Ascending aorta (tissue), 2 donors: ENCODE measurements at regions not wholly inside any gene's neighbourhood (a gene's known extent, or its start where the extent isn't known, plus 50 kb on each side); places are given as distances from the start of the nearest gene placed in this dataset.

Source experiments
- DNase-seq, 2 donors: peaks; one replicate each; pipeline ENCODE4 v3.0.0-alpha.2; 2019; ENCODE audit warnings: low spot score in 2 of 2
- H3K27ac ChIP-seq, 2 donors: fragments of 200-600 bp; sonication (generic); one replicate each; pipeline ENCODE4 v1.5.1; 2016 to 2017; ENCODE audit warnings: mild to moderate bottlenecking in 1 of 2
- H3K27me3 ChIP-seq: fragments of 200-600 bp; sonication (generic); one replicate; pipeline ENCODE4 v1.5.1; 2017
- H3K36me3 ChIP-seq, 2 donors: fragments of 200-600 bp; sonication (generic); one replicate each; pipeline ENCODE4 v1.5.1; 2016
- H3K4me1 ChIP-seq, 2 donors: fragments of 200-600 bp; sonication (generic); one replicate each; pipeline ENCODE4 v1.5.1; 2016 to 2017; ENCODE audit warnings: mild to moderate bottlenecking in 1 of 2
- H3K4me3 ChIP-seq, 2 donors: fragments of 200-600 bp; sonication (generic); one replicate each; pipeline ENCODE4 v1.5.1; 2016 to 2017; ENCODE audit warnings: mild to moderate bottlenecking in 1 of 2
- H3K9me3 ChIP-seq, 2 donors: fragments of 200-600 bp; sonication (generic); one replicate each; pipeline ENCODE4 v1.5.1; 2016
- CTCF ChIP-seq, 3 experiments: fragments of 200-600 bp in 2 of 3; fragments of 450-650 bp in 1 of 3; sonication (generic) in 2 of 3; IDR thresholded peaks; one replicate each; pipeline ENCODE4 v1.5.1; 2016 to 2019; ENCODE audit warnings: antibody characterized with exemption in 3 of 3, mild to moderate bottlenecking in 1 of 3, moderate library complexity in 1 of 3
- intact Hi-C: fragments of 100-400 bp; cut with DNase I; formaldehyde crosslinking; loops from one replicate; pipeline ENCODE4 v1.15.1; 2023

- H3K27ac ChIP-seq: no peak overlapping the region
- no peaks in the 10 kb centered on the region for H3K9me3 ChIP-seq
- H3K4me3 ChIP-seq: no peak overlapping the region
- H3K27me3 ChIP-seq: no peaks in the 10 kb centered on the region
- H3K4me1 ChIP-seq: no peaks in the 10 kb centered on the region
- intact Hi-C loops: no loop called here
- no peaks in the 10 kb centered on the region for H3K36me3 ChIP-seq
- no peak for TF ChIP-seq CTCF (IDR thresholded peaks at IDR 0.05)
- DNase-seq: no peak
These were observed 177.6 kb upstream of the EDNRB start for GRCh38 chr13:78096221-78096620.

GRCh38 chr13:78087966-78088678, 169.5 kb upstream of the EDNRB start:
- DNase-seq: no peak
- Histone ChIP-seq H3K36me3 (no peaks in the 10 kb centered on the region), H3K4me3 (no peak overlapping the region), H3K27me3 (no peaks in the 10 kb centered on the region), H3K9me3 (no peaks in the 10 kb centered on the region), H3K4me1 (no peaks in the 10 kb centered on the region), H3K27ac (no peak overlapping the region)
- no peak for TF ChIP-seq CTCF (IDR thresholded peaks at IDR 0.05)
- intact Hi-C loops: no loop called here

- no peak for DNase-seq
- no peaks in the 10 kb centered on the region for H3K36me3 ChIP-seq
- H3K4me1 ChIP-seq: no peaks in the 10 kb centered on the region
- intact Hi-C loops: no loop called here
- TF ChIP-seq CTCF (IDR thresholded peaks at IDR 0.05): no peak
- no peaks in the 10 kb centered on the region for H3K27me3 ChIP-seq
- H3K4me3 ChIP-seq: no peak overlapping the region
- no peak overlapping the region for H3K27ac ChIP-seq
- H3K9me3 ChIP-seq: peaks cover 0 to 3% of the 10 kb centered on the region in 2 donors
These were observed 167.0 kb upstream of the EDNRB start for GRCh38 chr13:78085434-78086225.

GRCh38 chr13:78084401-78084800, 165.8 kb upstream of the EDNRB start:
- intact Hi-C loops: no loop called here
- H3K36me3 ChIP-seq: no peaks in the 10 kb centered on the region

GRCh38 chr13:78078168-78078567, 159.5 kb upstream of the EDNRB start:
- Histone ChIP-seq H3K27me3 (no peaks in the 10 kb centered on the region), H3K9me3 (peaks cover 0 to 7% of the 10 kb centered on the region in 2 donors), H3K27ac (no peak overlapping the region), H3K36me3 (no peaks in the 10 kb centered on the region), H3K4me3 (no peak overlapping the region), H3K4me1 (no peaks in the 10 kb centered on the region)
- intact Hi-C loops: no loop called here
- DNase-seq: no peak
- TF ChIP-seq CTCF (IDR thresholded peaks at IDR 0.05): no peak

More at GRCh38 chr13:78084401-78084800, 165.8 kb upstream of the EDNRB start:
- DNase-seq: no peak
- Histone ChIP-seq H3K4me1 (no peaks in the 10 kb centered on the region), H3K9me3 (peaks cover 0 to 7% of the 10 kb centered on the region in 2 donors), H3K4me3 (no peak overlapping the region), H3K27ac (no peak overlapping the region), H3K27me3 (no peaks in the 10 kb centered on the region)
- TF ChIP-seq CTCF (IDR thresholded peaks at IDR 0.05): no peak
